ENCODE measurements at regions not wholly inside any gene's neighbourhood (a gene's known extent, or its start where the extent isn't known, plus 50 kb on each side); places are given as distances from the start of the nearest gene placed in this dataset.

DNA sequence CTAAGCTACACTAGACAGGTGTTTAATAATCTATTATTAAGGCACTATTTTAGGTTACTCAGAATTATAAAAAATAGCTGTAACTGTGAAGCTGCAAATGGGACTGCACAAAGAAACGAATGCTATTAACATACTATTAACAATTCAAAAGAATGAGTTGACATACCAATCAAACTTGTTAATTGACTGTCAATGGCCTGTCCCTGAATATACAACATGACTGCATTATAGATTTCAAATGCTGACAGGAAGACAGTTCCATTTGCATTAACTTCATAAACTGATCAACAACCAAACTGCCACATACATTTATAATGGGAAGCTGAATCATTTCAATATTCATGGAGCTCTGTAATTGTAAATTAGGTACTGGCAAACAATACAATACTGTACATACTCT lies 169.0 kb upstream of the NANOGP8 start:
- TF ChIP-seq TAF1 (IDR thresholded peaks at IDR 0.05; ENCODE audit: borderline replicate concordance, low read depth, low read length) (no peak), POLR2AphosphoS5 (IDR thresholded peaks at IDR 0.05; ENCODE audit: low read depth, low read length) (no peak), POLR2A (IDR thresholded peaks at IDR 0.05; ENCODE audit: low read depth, low read length) (no peak)

Data from GM12892 (cell line).